Esophagus squamous epithelium (tissue), 5 donors: ENCODE measurements at regions not wholly inside any gene's neighbourhood (a gene's known extent, or its start where the extent isn't known, plus 50 kb on each side); places are given as distances from the start of the nearest gene placed in this dataset.
"Not testable (repeated sequence)": the region's sequence is repeated elsewhere in the genome, so short reads cannot be mapped to it uniquely, and the experiment has no call there.

Experiments
- DNase-seq: peaks from one replicate; lab custom pipeline; 2025; lab: John Stamatoyannopoulos, UW
- H3K27ac ChIP-seq, 4 donors: fragments of 200-600 bp; sonication (generic); one replicate each; pipeline ENCODE4 v1.5.1; 2016 to 2019; ENCODE audit warnings: mild to moderate bottlenecking in 1 of 4
- H3K27me3 ChIP-seq, 4 donors: fragments of 200-600 bp; sonication (generic); 1 replicate in 3 of 4; 2 replicates in 1 of 4; pipeline versions ENCODE4 v1.5.1 to v1.6.0; 2017 to 2021; ENCODE audit warnings: antibody characterized with exemption in 1 of 4
- H3K36me3 ChIP-seq, 3 donors: fragments of 200-600 bp; sonication (generic); one replicate each; pipeline ENCODE4 v1.5.1; 2016 to 2019
- H3K4me1 ChIP-seq, 3 donors: fragments of 200-600 bp; sonication (generic); one replicate each; pipeline ENCODE4 v1.5.1; 2017 to 2019
- H3K4me3 ChIP-seq, 4 donors: fragments of 200-600 bp; sonication (generic); 1 replicate in 3 of 4; 2 replicates in 1 of 4; pipeline ENCODE4 v1.5.1; 2016 to 2019; ENCODE audit warnings: mild to moderate bottlenecking in 2 of 4, moderate library complexity in 1 of 4
- H3K9me3 ChIP-seq, 3 donors: fragments of 200-600 bp; sonication (generic); one replicate each; pipeline ENCODE4 v1.5.1; 2016 to 2019
- CTCF ChIP-seq, 6 experiments: fragments of 450-650 bp in 4 of 6; fragments of 200-600 bp in 2 of 6; sonication (generic) in 2 of 6; IDR thresholded peaks; one replicate each; pipeline ENCODE4 v1.5.1; 2016 to 2019; ENCODE audit warnings: antibody characterized with exemption in 6 of 6, mild to moderate bottlenecking in 4 of 6, moderate library complexity in 4 of 6
- POLR2A ChIP-seq, 4 donors: fragments of 450-650 bp; IDR thresholded peaks; one replicate each; pipeline ENCODE4 v1.6.1; 2017; ENCODE audit warnings: antibody characterized with exemption in 4 of 4, mild to moderate bottlenecking in 4 of 4, moderate library complexity in 3 of 4
- WGBS, 2 donors: methylation state at CpG; one replicate each; pipeline ENCODE4 v1.1.5; 2018; 5-methylcytosine and 5-hydroxymethylcytosine counted together
- intact Hi-C: fragments of 100-400 bp; cut with DNase I; formaldehyde crosslinking; loops from one replicate; pipeline ENCODE4 v1.15.0; 2022
- donor health status: DM: yes; HTN: yes; CAD: no.

GRCh38 chr16:72635694-72636093, 412.2 kb downstream of the ZFHX3 start:
- Histone ChIP-seq H3K27me3 (no peaks in the 10 kb centered on the region), H3K9me3 (peaks cover 0 to 16% (median 11%) of the 10 kb centered on the region in 3 donors), H3K4me3 (no peak overlapping the region), H3K36me3 (no peaks in the 10 kb centered on the region), H3K4me1 (no peaks in the 10 kb centered on the region), H3K27ac (no peak overlapping the region)
- intact Hi-C loops = no loop called here
- TF ChIP-seq POLR2A (IDR thresholded peaks at IDR 0.05) (no peak), CTCF (IDR thresholded peaks at IDR 0.05) (no peak)
- no peak for DNase-seq
- WGBS, 2 donors = 86 to 93% methylated on average over 5 of the region's 5 CpGs

- WGBS, 2 donors = 62 to 75% methylated on average over 4 of the region's 4 CpGs
- intact Hi-C loops = no loop called here
- no peaks in the 10 kb centered on the region for H3K36me3 ChIP-seq
- H3K27ac ChIP-seq = no peak overlapping the region
- TF ChIP-seq POLR2A (IDR thresholded peaks at IDR 0.05) = no peak
- TF ChIP-seq CTCF (IDR thresholded peaks at IDR 0.05) = no peak
- no peaks in the 10 kb centered on the region for H3K4me1 ChIP-seq
- no peak overlapping the region for H3K4me3 ChIP-seq
- H3K9me3 ChIP-seq = peaks cover 0 to 13% (median 9%) of the 10 kb centered on the region in 3 donors
- no peak for DNase-seq
- H3K27me3 ChIP-seq = no peaks in the 10 kb centered on the region
Measured at GRCh38 chr16:72635104-72635503, 412.8 kb downstream of the ZFHX3 start.

GRCh38 chr16:72627182-72627896, 420.6 kb downstream of the ZFHX3 start:
- H3K27me3 ChIP-seq, H3K36me3 ChIP-seq, H3K4me1 ChIP-seq, H3K9me3 ChIP-seq, DNase-seq, intact Hi-C loops: not testable (repeated sequence)
- Histone ChIP-seq H3K4me3 (peak overlapping the region; percentile 15 to 53 (median 35)), H3K27ac (peak overlapping the region; percentile 63 to 80 (median 73))
- 52 to 74% methylated on average over 24 of the region's 30 CpGs for WGBS, 2 donors

GRCh38 chr16:72626623-72627022, 421.3 kb downstream of the ZFHX3 start:
- peak overlapping the region; percentile 63 to 80 (median 73) for H3K27ac ChIP-seq
- no peaks in the 10 kb centered on the region for H3K27me3 ChIP-seq
- H3K36me3 ChIP-seq = no peaks in the 10 kb centered on the region
- peaks cover 0 to 8% (median 0%) of the 10 kb centered on the region in 3 donors for H3K4me1 ChIP-seq
- intact Hi-C loops = no loop called here
- no peaks in the 10 kb centered on the region for H3K9me3 ChIP-seq
- no peak for DNase-seq
- TF ChIP-seq CTCF (IDR thresholded peaks at IDR 0.05) = no peak
- peak overlapping the region; percentile 15 to 53 (median 35) for H3K4me3 ChIP-seq

- Histone ChIP-seq H3K27me3 (no peaks in the 10 kb centered on the region), H3K9me3 (no peaks in the 10 kb centered on the region), H3K36me3 (no peaks in the 10 kb centered on the region), H3K4me3 (no peak overlapping the region), H3K27ac (no peak overlapping the region), H3K4me1 (peaks cover 0 to 6% (median 0%) of the 10 kb centered on the region in 3 donors)
- intact Hi-C loops = no loop called here
- WGBS, 2 donors = 65 to 66% methylated on average over 3 of the region's 3 CpGs
- TF ChIP-seq POLR2A (IDR thresholded peaks at IDR 0.05) (no peak), CTCF (IDR thresholded peaks at IDR 0.05) (no peak)
- DNase-seq = no peak
Measured at GRCh38 chr16:72621651-72622050, 426.3 kb downstream of the ZFHX3 start.
